ENCODE measurements at regions not wholly inside any gene's neighbourhood (a gene's known extent, or its start where the extent isn't known, plus 50 kb on each side); places are given as distances from the start of the nearest gene placed in this dataset.
A peak's percentile ranks its signal among the peaks of the same experiment; 100 is the strongest.
"Not testable (repeated sequence)": the region's sequence is repeated elsewhere in the genome, so short reads cannot be mapped to it uniquely, and the experiment has no call there.

DNA sequence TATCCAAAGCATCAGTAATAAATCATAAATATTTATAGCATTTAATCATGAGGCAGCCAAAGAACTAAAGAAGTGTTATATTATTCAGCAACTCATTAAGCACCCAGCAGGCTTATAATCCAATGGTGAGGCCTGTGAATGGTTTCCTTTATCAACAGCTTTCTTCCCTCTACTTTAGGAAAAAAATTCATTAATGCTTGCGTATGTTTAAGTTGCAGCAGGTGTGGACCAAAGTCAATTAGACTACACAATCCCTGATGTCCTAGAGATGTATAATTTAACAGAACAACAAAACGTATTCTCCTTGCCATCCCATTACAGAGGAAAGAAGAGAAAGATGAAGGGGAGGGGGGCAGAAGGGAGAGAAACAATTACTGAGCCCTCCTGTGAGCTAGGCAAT, 87.7 kb upstream of the MAGI3 start:
- CTCF ChIA-PET = interaction anchor here (1.2 kb wide), 1 partner anchor 30 kb away, joined by 4 read pairs; no protein-coding TSS in a partner anchor
- peaks cover 6% of the 10 kb centered on the region for H3K4me1 Mint-ChIP-seq (ENCODE audit: insufficient read depth, unreplicated experiment)

DNA sequence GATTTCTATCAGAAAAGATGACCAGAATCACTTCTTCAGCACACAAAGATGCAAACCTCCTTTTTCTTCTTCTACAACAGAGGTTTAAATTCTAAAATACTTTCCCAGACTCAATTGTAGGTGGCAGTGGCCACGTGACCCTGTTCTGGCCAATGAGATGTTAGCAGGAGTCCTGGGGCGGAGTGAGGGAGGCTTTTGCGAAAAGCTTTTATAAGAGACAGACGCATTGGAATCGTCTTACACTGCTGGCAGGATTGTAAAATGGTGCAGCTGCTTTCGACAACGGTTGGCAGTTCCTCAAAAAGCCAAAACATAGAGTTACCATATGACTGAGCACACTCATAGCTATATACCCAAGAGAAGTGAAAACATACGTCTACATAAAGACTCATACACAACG, 87.0 kb upstream of the MAGI3 start:
- no peak for DNase-seq (ENCODE audit: unreplicated experiment)
- Mint-ChIP-seq H3K9me3 (ENCODE audit: unreplicated experiment) (no peaks in the 10 kb centered on the region), H3K27me3 (ENCODE audit: insufficient read depth, unreplicated experiment) (no peaks in the 10 kb centered on the region), H3K36me3 (ENCODE audit: insufficient read depth, unreplicated experiment) (no peaks in the 10 kb centered on the region), H3K27ac (ENCODE audit: low read depth, unreplicated experiment) (no peak overlapping the region), H3K4me1 (ENCODE audit: insufficient read depth, unreplicated experiment) (peaks cover 13% of the 10 kb centered on the region), H3K4me3 (ENCODE audit: unreplicated experiment) (no peak overlapping the region)
- POLR2A ChIA-PET = interaction anchor here (0.5 to 1.1 kb wide), 3 partner anchors 25 to 139 kb away, joined by 3 to 4 read pairs (median 3); partner anchors contain the start of gene MAGI3
- intact Hi-C loops (cut with micrococcal nuclease) = no loop called here
- CTCF ChIA-PET = interaction anchor here (1.2 kb wide), 1 partner anchor 13 kb away, joined by 3 read pairs; no protein-coding TSS in a partner anchor
- TF ChIP-seq, protein P1, sequence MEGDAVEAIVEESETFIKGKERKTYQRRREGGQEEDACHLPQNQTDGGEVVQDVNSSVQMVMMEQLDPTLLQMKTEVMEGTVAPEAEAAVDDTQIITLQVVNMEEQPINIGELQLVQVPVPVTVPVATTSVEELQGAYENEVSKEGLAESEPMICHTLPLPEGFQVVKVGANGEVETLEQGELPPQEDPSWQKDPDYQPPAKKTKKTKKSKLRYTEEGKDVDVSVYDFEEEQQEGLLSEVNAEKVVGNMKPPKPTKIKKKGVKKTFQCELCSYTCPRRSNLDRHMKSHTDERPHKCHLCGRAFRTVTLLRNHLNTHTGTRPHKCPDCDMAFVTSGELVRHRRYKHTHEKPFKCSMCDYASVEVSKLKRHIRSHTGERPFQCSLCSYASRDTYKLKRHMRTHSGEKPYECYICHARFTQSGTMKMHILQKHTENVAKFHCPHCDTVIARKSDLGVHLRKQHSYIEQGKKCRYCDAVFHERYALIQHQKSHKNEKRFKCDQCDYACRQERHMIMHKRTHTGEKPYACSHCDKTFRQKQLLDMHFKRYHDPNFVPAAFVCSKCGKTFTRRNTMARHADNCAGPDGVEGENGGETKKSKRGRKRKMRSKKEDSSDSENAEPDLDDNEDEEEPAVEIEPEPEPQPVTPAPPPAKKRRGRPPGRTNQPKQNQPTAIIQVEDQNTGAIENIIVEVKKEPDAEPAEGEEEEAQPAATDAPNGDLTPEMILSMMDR (IDR thresholded peaks at IDR 0.05; ENCODE audit: unreplicated experiment) = no peak
- no TSS peak for BruUV-seq (replicated peaks)

More for the DNA sequence above, 87.7 kb upstream of the MAGI3 start:
- no TSS peak for BruUV-seq (replicated peaks)
- TF ChIP-seq, protein P1 (IDR thresholded peaks at IDR 0.05; ENCODE audit: unreplicated experiment) = no peak
- no peak for DNase-seq (ENCODE audit: unreplicated experiment)
- no peak overlapping the region for H3K4me3 Mint-ChIP-seq (ENCODE audit: unreplicated experiment)
- intact Hi-C loops (cut with micrococcal nuclease) = no loop called here
- POLR2A ChIA-PET = interaction anchor here (1.1 kb wide), 1 partner anchor 87 kb away, joined by 4 read pairs; the partner anchor contains the start of gene MAGI3
- H3K27ac Mint-ChIP-seq (ENCODE audit: low read depth, unreplicated experiment) = no peak overlapping the region
- H3K9me3 Mint-ChIP-seq (ENCODE audit: unreplicated experiment) = no peaks in the 10 kb centered on the region
- no peaks in the 10 kb centered on the region for H3K27me3 Mint-ChIP-seq (ENCODE audit: insufficient read depth, unreplicated experiment)
- no peaks in the 10 kb centered on the region for H3K36me3 Mint-ChIP-seq (ENCODE audit: insufficient read depth, unreplicated experiment)

DNA sequence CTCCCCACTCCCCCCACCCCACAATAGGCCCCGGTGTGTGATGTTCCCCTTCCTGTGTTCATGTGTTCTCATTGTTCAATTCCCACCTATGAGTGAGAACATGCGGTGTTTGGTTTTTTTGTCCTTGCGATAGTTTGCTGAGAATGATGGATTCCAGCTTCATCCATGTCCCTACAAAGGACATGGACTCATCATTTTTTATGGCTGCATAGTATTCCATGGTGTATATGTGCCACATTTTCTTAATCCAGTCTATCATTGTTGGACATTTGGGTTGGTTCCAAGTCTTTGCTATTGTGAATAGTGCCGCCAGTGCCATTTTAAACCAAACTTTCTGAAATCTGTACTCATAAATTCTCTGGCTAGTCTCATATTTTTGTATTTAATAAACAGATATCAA, 85.3 kb upstream of the MAGI3 start:
- H3K4me1 Mint-ChIP-seq (ENCODE audit: insufficient read depth, unreplicated experiment) = peaks cover 23% of the 10 kb centered on the region
- H3K27me3 Mint-ChIP-seq (ENCODE audit: insufficient read depth, unreplicated experiment); POLR2A ChIA-PET; H3K36me3 Mint-ChIP-seq (ENCODE audit: insufficient read depth, unreplicated experiment); DNase-seq (ENCODE audit: unreplicated experiment); H3K4me3 Mint-ChIP-seq (ENCODE audit: unreplicated experiment); BruUV-seq (replicated peaks); H3K9me3 Mint-ChIP-seq (ENCODE audit: unreplicated experiment); H3K27ac Mint-ChIP-seq (ENCODE audit: low read depth, unreplicated experiment): not testable (repeated sequence)
- CTCF ChIA-PET = interaction anchor here (0.6 kb wide), 1 partner anchor 24 kb away, joined by 3 read pairs; no protein-coding TSS in a partner anchor
- intact Hi-C loops (cut with micrococcal nuclease) = loop anchor here (5.0 kb wide), 1 partner anchor 87 kb away; the partner anchor contains the start of gene MAGI3

DNA sequence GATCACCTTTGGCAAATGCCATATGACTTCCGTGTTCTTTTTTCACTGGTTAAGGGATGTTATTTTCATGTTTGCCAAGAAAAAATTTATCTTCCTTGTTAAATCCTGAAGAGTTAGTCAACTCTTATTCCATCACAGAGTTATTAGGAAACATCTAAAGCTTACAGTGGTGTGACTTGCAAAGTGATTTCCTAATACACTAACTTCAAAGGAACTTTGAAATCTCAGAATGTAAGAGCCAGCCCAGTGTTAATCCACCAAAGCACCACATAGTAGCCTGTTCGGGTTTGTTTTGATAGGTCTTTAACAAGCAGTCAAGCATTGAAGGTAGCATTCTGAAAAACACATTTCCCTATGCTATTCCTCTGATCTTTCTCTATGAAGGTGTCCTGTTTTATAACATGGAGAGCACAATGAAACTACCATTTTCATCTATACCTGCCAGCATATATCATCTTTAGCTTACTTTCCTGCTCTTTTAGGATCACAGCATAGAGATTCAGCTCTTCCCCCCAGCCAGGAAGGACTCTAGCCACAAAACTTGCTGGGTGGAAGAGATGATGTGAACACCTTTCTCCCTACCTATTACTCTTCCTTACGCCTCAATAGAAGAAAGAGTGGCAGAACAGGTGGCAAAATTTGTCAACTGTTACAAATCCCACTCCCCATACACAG, 82.4 kb upstream of the MAGI3 start:
- H3K27me3 Mint-ChIP-seq (ENCODE audit: insufficient read depth, unreplicated experiment) = no peaks in the 10 kb centered on the region

DNA sequence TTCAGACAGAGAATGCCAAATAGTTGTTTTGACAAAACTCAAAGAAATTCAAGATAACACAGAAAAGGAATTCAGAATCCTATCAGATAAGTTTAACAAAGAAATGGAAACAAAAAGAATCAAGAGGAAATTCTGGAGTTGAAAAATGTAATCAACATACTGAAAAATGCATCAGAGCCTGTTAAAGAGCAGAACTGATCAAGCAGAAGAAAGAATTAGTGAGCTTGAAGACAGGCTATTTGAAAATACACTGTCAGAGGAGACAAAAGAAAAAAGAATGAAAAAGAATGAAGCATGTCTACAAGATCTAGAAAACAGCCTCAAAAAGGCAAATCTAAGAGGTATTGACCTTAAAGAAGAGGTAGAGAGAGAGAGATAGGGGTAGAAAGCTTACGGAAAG, 77.7 kb upstream of the MAGI3 start:
- H3K36me3 Mint-ChIP-seq (ENCODE audit: insufficient read depth, unreplicated experiment); POLR2A ChIA-PET; BruUV-seq (replicated peaks); DNase-seq (ENCODE audit: unreplicated experiment); CTCF ChIA-PET; H3K27ac Mint-ChIP-seq (ENCODE audit: low read depth, unreplicated experiment); H3K4me3 Mint-ChIP-seq (ENCODE audit: unreplicated experiment); H3K27me3 Mint-ChIP-seq (ENCODE audit: insufficient read depth, unreplicated experiment); intact Hi-C loops (cut with micrococcal nuclease): not testable (repeated sequence)
- H3K9me3 Mint-ChIP-seq (ENCODE audit: unreplicated experiment) = peaks cover 19% of the 10 kb centered on the region
- H3K4me1 Mint-ChIP-seq (ENCODE audit: insufficient read depth, unreplicated experiment) = peaks cover 16% of the 10 kb centered on the region

More for the DNA sequence above, 82.4 kb upstream of the MAGI3 start:
- H3K4me3 Mint-ChIP-seq (ENCODE audit: unreplicated experiment) = peak overlapping the region; percentile 21
- DNase-seq (ENCODE audit: unreplicated experiment) = peak; percentile 78
- ChIA-PET CTCF (no interaction called here), POLR2A (interaction anchor here (0.9 to 1.0 kb wide), 2 partner anchors 16 to 82 kb away, joined by 5 to 6 read pairs; partner anchors contain the start of gene MAGI3)
- BruUV-seq (replicated peaks) = TSS peak; percentile 77
- intact Hi-C loops (cut with micrococcal nuclease) = loop anchor here (5.0 kb wide), 1 partner anchor 84 kb away; the partner anchor contains the start of gene MAGI3
- TF ChIP-seq, protein P1 (IDR thresholded peaks at IDR 0.05; ENCODE audit: unreplicated experiment) = no peak
- no peaks in the 10 kb centered on the region for H3K36me3 Mint-ChIP-seq (ENCODE audit: insufficient read depth, unreplicated experiment)
- peaks cover 23% of the 10 kb centered on the region for H3K4me1 Mint-ChIP-seq (ENCODE audit: insufficient read depth, unreplicated experiment)
- H3K27ac Mint-ChIP-seq (ENCODE audit: low read depth, unreplicated experiment) = peak overlapping the region; percentile 87
- peaks cover 8% of the 10 kb centered on the region for H3K9me3 Mint-ChIP-seq (ENCODE audit: unreplicated experiment)
